ENCODE measurements at regions not wholly inside any gene's neighbourhood (a gene's known extent, or its start where the extent isn't known, plus 50 kb on each side); places are given as distances from the start of the nearest gene placed in this dataset.

GRCh38 chr1:38141483-38141882 is 94.9 kb upstream of the POU3F1 start:
- TF ChIP-seq, protein P1, sequence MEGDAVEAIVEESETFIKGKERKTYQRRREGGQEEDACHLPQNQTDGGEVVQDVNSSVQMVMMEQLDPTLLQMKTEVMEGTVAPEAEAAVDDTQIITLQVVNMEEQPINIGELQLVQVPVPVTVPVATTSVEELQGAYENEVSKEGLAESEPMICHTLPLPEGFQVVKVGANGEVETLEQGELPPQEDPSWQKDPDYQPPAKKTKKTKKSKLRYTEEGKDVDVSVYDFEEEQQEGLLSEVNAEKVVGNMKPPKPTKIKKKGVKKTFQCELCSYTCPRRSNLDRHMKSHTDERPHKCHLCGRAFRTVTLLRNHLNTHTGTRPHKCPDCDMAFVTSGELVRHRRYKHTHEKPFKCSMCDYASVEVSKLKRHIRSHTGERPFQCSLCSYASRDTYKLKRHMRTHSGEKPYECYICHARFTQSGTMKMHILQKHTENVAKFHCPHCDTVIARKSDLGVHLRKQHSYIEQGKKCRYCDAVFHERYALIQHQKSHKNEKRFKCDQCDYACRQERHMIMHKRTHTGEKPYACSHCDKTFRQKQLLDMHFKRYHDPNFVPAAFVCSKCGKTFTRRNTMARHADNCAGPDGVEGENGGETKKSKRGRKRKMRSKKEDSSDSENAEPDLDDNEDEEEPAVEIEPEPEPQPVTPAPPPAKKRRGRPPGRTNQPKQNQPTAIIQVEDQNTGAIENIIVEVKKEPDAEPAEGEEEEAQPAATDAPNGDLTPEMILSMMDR (IDR thresholded peaks at IDR 0.05; ENCODE audit: insufficient read depth, low read length, poor library complexity, severe bottlenecking), result no peak
- TF ChIP-seq EZH2phosphoT487 (conservative IDR thresholded peaks at IDR 0.05; ENCODE audit: low read length), result no peak
